AML-193 (cell line): ENCODE measurements at regions not wholly inside any gene's neighbourhood (a gene's known extent, or its start where the extent isn't known, plus 50 kb on each side); places are given as distances from the start of the nearest gene placed in this dataset.

Source experiments
- DNase-seq, 2 experiments: peaks; one replicate each; lab custom pipeline; 2025; lab: John Stamatoyannopoulos, UW

DNA sequence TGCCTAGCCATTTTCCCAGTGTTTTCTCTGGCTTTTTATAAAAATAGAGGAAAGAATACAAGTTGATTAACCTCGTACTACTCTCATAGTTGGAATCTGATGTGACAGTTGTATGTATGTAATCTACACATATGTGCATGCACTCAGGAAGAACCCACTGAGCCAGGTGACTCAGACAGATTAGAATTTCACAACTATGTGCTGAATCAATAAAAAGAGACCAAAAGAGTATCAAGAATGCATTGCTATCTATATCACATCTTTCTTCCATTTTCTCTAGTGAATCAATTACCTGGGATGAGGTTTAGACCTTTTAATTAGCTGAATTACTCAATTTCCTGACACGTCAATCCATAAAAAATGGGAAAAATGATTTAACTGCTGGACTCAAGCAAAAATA is 319.3 kb upstream of the ATP10A start:
- DNase-seq, result no peak

DNA sequence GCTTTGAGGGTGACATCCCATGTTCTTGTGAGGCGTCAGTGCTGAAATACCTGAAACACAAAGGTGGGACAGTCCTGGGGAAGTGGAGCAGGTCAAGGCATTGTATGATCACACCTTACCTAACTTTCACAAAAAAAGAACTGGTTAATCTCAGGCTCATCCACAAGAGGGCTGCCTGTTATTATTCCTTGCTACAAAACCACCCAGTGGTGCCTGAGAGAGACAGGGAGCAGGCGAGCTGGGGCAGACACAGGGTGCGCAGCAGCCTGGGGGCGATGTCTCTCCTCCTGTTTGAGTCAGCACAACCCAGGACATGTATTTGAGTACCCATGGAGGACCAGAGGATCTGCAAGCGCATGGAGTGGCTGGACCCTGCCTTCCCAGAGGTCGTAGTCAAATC is 316.8 kb upstream of the ATP10A start:
- no peak for DNase-seq

DNA sequence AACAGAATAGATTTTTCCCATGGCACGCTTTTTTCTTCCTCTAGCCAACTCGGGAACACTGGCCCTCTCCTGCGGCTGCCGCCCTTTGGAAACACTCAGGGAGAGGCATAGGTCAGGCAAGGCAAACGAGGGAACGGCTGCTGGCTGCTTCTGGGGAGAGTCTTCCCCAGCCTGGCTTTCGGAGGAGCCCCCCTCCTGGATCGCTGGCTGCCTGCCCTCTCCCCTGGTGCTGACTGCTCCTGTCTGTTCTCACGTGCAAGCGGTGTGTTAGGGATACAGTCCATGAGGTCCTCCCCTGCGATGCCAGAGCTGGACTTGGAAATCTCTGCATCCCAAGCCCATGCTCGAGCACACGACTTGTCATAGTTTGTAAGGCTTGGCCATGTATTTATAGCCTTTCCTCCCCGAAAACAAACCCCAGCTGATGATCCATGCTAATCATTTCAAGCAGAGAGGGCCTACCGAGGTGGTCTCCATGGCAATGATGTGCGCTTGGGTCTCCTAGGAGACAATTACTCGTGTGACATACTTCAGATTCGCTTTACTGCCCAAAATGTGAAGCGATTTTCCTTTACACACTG is 315.6 kb upstream of the ATP10A start:
- no peak for DNase-seq

DNA sequence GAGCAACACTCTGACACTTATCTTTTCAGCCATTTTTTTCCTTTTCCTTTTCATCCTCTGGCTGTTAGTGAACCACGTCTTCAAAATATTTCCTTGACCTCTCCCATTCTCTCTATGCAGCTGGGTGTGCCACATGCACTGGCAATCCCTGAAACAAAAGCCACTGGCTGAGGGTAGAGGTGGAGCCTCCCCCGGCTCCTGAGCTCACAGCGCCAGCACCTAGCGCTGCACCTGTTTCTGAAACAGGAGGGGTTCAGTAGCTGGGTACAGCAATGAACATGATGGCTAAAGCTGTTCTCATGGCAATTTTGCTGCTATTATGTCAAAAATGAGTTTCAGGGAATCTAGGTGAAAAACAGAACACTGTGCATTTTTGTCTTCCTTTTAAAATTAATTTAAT is 314.7 kb upstream of the ATP10A start:
- DNase-seq, result no peak

DNA sequence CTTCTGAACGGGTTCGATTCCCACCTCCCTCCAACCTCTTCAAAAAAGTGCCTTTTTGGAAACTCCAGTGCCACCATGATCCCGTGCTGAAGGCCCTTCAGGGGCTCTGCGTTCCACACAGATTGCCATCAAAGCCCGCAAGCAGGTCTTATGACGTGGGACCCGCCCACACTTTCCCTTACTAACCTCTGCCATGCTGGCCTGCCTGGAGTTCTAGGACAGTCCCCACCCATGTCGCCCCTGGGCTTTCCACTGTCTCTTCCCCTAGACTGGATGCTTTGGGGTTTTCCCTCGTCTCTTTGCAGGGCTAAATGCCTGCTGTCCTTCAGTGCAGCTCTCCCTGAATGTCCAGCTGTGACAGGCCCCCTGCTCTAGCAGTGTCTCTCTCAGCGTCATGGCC is 313.7 kb upstream of the ATP10A start:
- DNase-seq, result no peak

DNA sequence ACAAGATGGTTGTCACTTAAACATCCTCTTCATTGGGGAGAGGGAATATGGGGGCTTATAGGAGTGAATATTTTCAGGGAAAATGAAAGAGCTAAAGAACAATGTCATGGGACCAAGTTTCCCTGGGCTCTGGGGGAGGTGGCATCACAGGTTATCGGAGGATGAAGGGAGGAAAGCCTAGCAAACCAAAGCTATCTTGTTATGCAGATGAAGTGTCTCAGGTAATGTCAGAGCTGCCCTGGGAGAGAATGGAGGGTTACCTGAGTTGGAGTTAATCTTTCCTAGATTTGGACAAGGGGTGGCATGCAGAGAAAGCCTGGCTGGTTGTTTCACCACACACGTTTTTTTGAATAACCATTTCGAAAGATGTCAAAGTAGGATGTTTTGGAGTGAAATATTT is 308.1 kb upstream of the ATP10A start:
- DNase-seq, result no peak

DNA sequence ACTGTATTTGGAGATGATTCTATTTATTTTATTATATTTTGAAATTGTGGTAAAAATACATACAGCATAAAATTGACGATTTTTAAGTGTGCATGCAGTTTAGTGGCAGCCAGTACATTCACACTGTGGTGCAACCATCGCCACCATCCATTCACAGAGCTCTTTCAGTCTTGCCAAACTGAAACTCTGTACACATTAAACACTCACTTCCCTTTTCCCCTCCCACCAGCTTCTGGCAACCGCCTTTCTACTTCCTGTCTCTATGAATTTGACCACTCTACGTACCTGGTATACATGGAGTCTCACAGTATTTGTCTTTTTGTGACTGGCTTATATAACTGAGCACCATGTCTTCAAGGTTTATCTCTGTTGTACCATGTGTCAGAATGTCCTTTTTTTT is 303.3 kb upstream of the ATP10A start:
- DNase-seq, result no peak

DNA sequence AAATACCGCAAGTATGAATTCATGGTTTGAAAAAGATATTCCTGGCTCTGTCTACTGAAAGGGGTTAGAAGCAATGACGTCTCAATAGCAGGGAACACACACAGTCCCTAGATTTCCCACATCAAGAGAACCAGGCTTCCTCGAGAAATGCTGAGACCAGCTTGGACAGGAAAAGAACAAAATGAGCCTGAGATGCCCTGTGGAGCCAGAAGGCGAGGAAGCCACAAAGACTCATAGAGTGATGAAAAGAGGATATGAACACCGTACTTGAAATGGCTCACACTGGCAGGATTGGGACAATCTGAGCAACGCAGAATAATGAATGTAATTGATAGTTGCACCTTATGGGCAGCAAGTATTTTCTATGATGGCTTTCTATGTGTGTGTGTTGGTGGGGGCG is 302.4 kb upstream of the ATP10A start:
- no peak for DNase-seq

DNA sequence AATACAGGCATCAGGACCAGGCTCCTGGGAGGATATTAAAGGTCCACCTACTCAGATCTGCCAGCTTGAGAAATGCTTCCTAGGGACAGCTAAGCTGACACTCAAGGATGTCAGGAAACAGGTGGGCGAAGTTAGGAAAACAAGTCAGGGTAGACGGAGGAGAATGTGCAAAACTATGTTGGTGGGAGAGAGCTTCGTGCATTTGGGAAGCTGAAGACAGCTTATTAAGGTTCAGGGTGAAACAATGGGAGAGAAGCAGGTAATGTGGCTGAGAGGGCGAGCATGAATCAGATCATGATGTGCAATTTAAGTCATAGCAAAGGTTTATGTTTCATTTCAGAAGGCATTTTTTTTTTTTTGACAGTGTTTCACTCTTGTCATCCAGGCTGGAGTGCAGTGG is 297.2 kb upstream of the ATP10A start:
- DNase-seq, result no peak

DNA sequence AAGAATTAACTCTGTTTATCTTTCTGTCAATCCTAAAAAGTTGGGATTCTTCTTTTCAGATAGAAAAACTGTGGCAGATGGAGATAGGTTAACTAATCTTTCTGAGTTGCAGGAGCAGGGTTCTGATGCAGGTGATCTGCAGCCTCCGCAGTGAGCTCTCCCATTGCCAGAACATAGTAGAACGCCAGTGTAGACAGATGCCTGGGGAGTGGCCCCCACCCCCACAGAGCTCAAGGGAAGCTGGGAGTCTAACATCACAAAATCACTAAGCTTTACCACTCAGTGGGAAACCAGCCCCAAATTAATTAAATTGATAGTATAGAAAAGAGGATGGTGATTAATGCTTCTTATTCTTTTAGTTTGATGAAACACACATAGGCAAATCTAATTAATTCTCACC is 295.0 kb upstream of the ATP10A start:
- DNase-seq, result no peak

DNA sequence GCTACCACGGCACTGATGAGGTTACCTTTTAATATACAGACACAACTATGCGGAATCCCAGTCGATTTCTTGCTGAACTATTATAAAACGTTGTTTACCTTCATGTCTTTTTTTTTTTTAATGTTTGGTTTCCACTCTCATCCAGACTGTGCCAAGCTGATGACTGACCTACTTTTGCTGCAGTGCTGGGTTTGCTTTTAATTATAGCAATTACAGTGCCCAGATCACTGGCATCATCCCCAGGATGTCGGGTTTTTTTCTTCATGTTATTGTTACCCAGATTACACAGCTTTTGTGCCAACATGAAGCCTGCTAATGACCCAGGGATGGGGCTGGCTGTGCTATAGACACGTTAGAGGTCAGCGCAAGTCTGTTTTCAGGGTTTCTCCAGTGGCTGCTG is 294.0 kb upstream of the ATP10A start:
- DNase-seq, result no peak

DNA sequence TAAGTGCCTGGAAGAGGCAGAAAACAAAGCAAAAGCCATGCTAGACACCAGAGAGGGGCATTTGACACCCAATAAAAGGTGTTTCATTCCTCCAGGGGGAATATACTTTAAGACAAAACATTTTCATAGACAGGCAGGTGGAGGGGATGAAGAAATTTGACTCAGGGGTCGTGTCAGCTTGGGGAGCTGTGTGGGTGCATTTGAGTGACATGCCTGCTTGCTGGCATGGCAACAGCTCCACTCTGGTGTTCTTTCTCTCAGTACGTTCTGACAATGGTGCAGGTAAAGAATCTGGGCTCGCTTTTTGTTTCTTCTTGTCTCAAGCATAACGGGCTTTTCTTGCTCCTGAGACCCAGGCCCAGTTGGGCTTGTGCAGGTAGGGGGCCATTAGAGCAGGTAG is 292.9 kb upstream of the ATP10A start:
- no peak for DNase-seq

DNA sequence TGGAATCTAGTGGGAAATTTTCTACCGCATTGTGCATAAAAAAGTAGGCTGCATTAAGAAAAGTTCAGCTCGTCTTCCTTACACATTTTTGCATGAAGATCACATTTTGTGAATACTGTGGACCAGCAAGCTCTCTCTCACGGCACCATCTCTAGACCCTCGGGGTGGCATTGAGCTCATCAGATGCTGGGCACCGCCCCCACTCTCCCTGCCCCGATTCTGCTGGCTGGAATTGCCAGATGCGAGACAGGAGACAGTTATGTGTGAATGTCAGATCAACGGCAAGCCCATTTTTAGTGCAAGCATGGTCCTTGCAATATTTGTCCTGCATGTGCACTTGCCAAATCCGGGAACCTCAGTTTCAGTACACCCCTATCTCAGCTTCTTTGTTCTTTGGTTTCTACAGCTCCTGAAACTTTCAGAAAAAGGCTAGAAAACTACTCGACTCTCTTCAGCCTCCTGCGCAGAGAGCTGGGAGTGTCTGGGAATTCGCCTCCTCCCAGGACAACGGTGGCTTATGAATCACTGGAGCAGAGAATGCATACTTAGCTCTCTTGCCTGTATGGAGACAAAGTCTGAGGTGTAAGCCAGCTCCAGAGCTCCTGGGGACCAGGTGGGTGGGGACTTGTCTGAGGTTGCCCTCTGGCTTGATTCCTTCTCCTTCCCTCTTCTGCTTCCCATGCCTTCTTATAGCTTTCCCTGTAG is 285.2 kb upstream of the ATP10A start:
- no peak for DNase-seq

DNA sequence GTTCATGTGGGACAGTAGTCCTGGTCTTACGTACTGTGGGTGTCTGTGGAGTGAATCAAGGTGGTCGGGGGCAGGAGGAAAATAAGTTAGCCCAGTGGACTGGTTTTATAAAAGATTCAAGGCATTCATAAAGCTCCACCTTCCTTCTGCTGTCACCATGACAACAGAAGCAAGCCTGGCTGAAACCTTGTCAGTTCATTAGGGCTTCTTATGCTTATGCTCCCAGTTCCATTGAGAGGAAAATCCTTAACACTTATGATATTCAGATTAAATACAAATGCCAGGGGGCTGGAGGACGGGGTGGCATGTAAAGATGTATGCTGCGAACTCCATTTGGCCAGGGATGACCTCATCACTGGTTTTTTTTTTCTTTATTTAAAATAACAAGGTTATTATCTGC is 283.1 kb upstream of the ATP10A start:
- no peak for DNase-seq

DNA sequence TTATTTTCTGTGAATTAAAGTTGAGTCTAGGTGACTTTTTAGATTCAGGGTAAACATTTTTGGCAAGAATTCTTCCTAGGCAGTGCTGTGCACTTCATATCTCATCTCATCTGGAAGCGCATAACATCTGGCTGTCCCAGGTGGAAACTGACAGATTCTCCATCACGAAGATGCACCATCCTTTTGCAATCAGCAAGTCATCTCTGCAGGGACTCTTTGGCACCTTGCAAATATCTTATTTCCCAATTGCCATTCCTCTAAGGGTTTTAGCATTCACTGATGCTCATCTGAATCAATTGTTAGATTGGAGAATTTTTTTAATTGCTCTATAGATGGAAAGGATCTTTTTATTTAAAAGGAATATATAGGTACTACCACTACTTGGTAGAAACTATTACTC is 282.7 kb upstream of the ATP10A start:
- DNase-seq, result no peak

DNA sequence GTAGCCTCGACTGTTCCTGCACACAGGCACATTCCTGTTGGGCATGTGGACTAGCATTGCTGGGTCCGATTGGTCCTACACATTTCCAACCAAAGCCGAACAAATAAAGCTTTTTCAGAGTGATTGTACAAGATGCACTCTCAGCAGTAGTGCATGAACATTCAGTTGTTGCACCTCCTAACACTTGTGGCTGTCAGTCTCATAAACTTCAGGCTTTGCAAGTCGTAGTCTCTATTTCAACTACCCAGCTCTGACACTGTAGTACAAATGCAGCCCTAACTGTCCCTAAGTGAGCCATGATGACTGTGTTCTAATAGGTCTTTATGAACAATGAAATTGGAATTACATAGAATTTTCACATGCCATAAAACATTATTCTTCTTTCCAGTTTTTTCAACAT is 281.7 kb upstream of the ATP10A start:
- no peak for DNase-seq

DNA sequence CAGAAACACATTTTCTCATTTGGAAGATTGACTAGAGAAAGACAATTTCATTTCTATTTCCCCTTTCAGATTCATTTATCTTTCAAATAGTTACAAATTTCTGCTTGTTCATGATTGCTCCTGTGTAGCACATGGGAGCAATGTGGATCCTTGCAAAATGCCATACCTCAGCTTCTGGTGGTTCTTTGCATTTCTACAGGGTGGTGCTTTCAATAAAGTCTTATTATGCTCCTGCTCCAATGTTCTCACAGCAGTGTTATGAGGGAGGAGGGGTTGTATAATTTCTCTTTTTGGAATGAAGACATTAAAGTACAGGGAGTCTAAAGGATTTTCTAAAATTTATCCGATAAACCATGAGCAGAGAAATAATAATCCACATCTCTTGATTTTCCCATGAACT is 280.1 kb upstream of the ATP10A start:
- no peak for DNase-seq

DNA sequence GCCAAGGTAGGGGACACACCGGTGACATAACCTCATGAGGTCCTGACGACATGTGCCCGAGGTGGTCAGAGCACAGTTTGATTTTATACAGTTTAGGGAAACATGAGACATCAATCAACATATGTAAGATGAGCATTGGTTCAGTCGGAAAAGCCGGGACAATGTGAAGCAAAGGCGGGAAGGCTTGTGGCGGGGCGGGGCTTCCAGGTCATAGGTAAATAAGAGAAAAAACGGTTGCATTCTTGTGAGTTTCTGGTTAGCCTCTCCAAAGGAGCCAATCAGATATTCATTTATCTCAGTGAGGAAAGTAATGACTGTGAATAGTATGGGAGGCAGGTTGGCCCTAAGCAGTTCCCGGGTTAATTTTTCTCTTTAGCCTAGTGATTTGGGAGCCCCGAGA is 271.7 kb upstream of the ATP10A start:
- no peak for DNase-seq

DNA sequence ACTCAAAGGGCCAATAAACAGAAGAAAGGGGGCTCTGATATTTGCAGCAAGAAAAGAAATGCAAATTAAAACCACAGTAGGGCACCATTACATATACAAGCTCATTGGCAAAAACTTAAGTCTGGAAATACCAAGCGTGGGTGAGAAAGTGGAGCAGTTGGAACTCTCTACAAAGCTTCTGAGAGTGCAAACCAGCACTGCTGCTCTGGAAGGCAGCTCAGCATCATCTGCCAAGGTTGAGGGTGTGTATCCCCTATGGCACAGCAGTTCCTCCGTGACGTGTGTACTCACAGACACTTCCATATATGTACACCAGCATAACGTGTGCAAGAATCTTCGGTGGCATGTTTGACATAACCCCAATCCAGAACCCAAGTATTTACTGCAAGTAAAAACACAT is 271.0 kb upstream of the ATP10A start:
- no peak for DNase-seq

DNA sequence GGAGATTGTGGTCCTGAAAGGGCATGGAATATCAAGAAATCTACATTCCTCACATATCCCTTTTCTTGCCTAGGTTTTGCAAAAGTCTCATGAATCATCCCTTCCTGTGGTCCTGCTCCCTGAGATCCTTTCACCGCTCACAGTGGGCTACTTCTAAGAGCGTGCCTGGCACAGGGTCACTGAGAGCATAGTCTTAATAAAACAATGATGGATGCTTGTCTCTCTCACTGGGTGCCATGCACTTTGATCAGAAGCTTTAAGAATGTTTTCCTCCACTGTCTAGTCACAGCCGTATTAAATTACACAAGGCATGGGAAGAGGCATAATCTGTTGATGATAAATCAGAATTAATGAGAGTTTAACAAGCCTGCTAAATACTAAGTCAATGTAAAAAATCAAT is 269.7 kb upstream of the ATP10A start:
- DNase-seq, result no peak

DNA sequence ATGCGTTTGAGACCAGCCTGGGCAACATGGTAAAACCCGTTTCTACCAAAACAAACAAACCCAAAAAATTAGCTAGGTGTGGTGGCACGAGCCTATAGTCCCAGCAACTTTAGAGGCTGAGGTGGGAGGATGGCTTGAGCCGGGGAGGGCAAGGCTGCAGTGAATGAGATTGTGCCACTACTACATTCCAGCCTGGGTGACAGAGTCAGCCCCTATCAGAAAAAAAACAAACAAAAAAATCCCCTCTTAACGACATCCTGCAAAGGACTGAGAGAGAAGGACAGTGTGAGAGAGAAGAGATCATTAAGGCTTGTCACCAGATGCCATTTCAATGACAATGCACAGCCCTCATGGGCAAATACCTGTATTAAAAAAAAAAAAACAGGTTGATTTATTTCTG is 266.7 kb upstream of the ATP10A start:
- DNase-seq, result no peak

DNA sequence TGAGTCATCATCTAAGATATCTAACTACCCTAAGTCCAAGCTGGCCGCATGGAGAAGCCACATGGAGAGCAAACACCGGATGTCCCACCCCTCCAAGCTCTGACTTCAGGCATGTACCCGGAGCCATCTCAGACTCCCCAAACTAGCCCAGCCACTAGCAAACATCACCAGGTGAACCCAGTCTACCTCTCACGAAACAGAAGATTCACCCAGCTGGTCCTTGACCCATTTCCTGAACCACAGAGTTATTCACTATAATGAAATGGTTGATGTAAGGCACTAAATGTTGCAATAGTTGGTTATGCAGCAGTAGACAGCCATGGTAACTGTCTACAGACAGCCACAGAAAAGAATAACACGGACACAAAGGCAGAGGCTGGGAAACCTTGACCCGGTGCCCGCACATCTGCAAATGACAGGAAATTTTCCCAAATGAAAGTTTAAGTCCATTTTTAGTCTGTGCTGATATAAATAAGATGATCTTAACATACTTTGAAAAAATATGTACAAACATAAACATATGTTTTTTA is 265.5 kb upstream of the ATP10A start:
- no peak for DNase-seq

DNA sequence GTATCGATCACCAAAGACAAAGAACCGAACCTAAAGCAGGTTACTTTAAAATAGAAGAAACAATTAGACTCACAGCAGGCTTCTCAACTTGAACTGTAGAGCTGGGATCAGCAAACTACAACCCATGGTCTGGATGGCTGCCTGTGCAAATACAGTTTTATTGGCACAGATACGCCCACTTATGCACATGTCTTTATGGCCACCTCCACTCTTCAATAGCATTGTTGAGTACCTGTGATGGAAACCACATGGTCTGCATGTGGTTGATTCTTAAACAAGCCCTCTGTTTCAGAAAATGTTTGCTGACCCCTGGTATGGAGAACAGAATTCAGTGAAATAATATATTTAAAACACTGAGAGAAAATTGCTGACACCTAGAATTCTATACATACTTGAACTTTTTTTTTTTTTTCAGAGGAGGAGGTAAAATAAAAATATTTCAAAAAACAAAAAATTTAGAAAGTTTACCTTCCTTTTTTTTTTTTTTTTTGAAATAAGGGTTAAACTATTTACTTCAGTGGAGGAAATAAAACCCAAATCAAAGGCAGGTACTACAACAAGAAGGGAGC is 263.8 kb upstream of the ATP10A start:
- no peak for DNase-seq

DNA sequence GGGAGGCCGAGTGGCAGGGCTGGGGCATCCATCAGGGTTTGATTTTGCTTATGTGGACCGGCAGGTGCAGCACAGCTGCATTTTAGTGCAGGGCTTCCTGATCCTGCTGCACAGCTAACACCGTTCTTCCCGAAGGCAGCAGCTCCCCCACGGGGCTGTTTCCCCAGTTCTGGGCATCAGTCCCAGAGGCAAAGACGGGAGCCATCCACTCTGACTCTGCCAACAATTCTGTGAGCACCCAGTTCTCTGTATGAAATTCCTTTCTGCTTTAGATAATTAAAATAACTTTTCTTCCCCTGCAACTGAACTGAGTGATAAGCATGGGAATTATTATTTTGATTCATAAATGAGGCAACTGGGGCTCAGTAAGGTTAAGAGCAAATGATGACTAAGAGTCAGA is 262.9 kb upstream of the ATP10A start:
- DNase-seq, result no peak
